SU-DHL-6 (cell line): ENCODE measurements at regions not wholly inside any gene's neighbourhood (a gene's known extent, or its start where the extent isn't known, plus 50 kb on each side); places are given as distances from the start of the nearest gene placed in this dataset.

Experiments used
- CTCF ChIP-seq: fragments of 200-600 bp; sonication (generic); IDR thresholded peaks from one replicate; pipeline ENCODE4 v1.5.1; 2017; ENCODE audit warnings: antibody characterized with exemption, mild to moderate bottlenecking, low read length, moderate library complexity; ENCODE audit not compliant: insufficient read depth, poor library complexity, severe bottlenecking
- EZH2phosphoT487 ChIP-seq: fragments of 200-600 bp; sonication (generic), shearing (Covaris generic); conservative IDR thresholded peaks from 2 replicates; pipeline ENCODE4 v1.6.1; 2018; ENCODE audit warnings: mild to moderate bottlenecking, antibody characterized with exemption, low read length, moderate library complexity, mixed read lengths

DNA sequence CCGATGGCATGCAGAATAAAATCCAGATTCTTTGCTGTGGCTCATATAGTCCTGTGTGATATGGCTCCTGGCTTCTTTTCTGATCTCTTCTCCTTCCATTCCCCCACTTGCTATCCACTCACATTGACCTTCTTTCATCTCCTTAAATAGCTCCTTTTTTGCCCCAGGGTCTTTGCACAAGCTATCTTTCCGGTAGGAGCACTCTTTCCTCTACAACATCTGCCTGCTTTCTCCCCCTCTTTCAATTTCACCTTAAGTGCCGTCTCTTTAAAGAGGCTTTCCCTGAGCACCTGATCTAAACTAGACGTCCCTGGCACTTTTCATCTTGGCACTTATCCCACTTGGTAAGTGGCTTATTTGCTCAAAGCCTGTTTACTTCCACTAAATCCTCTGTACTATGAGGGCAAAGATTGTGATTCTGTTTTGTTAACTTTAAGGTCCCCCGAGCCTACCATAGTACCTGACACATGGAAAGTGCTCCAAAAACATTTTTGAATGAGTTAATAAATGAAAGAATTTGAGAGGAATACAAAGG, 323.3 kb upstream of the TLE3 start:
- no peak for TF ChIP-seq CTCF
- TF ChIP-seq EZH2phosphoT487, result no peak
